ENCODE measurements at regions not wholly inside any gene's neighbourhood (a gene's known extent, or its start where the extent isn't known, plus 50 kb on each side); places are given as distances from the start of the nearest gene placed in this dataset.

DNA sequence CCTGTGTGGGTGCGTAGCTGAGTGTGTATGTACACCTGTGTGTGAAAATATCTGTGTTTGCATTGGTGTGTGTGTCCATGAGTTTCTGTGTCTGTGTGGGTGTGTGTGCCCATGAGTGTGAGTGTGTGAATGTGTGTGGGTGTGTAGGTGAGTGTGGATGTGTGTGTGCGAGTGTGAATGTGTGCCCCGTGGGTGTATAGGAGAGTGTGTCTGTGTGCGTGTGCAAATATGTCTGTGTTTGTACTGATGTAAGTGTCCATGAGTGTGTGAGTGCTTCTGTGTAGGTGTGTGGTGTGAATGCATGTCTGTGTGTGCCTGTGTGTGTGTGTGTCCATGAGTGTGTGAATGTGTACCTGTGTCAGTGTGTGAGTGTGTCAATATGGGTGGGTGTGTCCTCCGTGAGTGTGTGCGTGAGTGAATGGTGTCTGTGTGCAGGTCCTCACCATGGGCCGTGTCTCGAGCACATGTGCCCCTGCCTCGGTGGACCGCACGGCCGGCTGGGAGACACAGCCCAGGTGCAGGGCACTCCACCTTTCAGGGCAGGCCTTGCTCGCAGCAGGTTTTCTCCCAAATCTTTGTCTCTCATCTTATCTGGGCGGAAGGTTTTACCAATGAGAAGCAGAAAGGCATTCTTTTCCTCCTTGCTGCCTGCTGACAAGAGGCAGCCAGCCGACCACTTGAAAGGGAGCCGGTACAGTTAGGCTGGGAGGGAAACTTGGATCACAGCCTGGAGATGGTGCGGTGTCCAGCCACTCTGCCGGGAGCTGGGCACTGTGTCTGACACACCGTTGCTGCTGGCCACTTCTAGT is 107.1 kb upstream of the FAM20C start:
- DNase-seq (ENCODE audit: low spot score), result no peak

DNA sequence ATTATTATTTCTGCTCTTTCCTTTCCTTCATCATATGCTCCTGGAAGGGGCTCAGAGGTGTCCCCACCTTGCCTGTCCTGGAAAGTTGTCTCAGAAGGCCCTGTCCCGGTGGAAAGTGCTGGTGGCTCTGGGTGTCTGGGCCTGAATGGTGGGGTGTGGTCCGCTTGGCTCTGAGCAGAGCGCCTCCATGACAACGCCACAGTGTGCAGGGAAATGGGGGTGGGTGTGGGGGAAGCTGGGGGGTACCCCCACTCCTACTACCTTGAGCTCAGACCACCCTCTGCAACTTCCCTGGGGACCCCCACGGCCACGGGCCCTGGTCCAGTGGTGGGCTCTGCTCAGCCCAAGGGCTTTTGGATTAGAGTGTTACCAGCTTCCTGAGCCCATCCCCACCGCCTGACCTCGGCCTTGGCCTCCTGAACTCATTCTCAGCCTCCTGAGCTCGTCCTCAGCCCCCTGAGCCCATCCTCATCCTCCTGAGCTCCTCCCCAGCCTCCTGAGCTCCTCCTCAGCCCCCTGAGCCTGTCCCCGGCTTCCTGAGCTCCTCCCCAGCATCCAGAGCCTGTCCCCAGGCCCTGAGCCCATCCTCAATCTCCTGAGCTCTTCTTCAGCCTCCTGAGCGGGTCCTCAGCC is 106.4 kb upstream of the FAM20C start:
- no peak for DNase-seq (ENCODE audit: low spot score)

DNA sequence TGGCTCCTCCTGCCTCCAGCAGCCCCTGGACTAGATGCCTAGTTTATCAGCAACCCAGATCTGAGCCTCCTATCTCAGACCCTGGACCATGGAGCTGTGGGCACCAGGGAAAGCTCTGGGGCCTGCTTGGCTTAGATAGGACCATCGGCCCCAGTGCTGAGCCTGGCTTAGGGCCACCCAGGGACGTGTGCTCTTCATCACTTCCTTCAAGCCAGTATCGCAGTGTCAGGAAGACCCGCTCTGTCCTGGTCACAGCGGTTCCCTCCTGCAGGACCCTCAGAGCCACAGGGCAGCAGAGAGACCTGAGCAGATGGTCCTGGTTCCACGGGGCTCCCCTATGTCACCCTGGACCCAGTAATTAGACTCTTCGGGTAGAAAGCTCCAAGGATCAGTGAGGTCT is 105.7 kb upstream of the FAM20C start:
- DNase-seq (ENCODE audit: low spot score), result no peak

DNA sequence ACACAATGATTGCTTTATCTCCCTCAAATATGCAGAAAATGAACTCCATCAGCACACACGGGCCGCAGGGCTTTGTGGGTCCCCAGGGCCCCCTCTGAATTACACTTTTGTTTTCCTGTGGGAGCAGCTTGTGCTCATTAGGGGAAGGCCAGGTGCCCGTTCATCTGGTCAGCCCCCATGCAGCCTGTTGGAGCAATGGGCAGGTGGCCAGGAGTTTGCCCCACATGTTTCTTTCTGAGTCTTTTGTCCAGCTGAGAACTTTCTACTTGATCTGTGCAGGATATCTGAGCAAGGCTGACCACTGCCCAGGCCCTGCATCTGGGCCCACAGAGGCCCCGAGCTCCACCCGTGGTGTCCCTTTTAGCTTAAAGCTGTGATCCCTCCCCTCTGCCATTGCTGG is 105.3 kb upstream of the FAM20C start:
- DNase-seq (ENCODE audit: low spot score), result no peak

DNA sequence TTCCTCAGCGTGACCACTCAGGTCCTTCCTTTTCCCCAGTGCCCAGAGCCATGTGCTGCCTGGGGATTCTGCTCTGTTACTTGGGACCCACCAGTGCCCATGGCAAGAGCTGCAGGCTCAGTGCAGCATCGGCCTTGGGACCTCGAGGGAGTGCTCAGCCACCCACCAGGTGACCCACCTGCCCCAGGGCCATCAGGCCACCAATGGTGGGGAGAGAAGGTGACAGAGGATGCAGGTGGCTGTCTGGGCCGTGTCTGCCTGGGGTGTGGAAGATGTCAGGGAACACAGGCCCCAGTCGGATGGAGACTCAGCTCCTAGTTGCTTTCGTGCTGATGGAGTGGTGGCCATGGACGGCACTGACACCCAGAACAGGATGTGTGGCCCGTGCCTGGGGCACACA is 104.7 kb upstream of the FAM20C start:
- DNase-seq (ENCODE audit: low spot score), result no peak

DNA sequence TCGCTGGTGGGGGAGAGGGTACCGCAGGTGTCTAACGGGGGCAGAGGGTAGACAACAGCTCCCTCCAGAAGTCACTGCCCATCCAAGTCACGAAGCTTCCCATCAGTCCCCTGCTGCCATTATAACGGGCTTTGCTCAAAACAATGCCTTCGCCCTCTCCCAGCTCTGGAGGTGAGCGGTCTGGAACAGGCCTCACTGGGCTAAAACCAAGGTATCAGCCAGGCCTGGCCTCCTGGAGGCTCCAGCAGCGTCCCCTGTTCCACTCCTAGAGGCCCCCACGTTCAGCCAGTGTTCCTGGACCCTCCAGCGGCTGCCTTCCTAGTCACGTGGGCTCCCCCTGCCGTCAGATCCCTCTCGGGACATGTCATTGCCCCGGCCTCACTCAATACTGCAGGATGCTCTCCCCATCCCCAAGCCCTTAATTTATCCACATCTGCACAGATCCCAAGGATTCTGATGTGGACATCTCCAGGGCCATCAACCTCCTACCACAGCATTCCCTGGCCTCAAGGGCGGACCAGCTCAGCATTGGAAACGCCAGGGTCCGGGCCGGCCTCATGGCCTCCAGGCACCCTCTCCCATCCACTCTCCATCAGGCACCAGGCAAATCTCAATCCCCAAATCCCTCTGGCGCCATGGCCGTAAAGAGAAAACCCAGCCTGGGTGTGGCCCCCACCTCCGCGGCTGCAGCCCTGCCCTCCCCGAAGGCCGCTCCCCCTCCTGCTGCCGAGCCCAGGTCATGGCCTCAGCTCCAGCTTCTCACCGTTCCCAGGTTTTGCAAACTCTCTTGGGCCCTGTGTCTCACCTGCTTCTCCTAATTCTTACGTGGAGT is 104.1 kb upstream of the FAM20C start:
- peak; percentile 26 for DNase-seq (ENCODE audit: low spot score)

DNA sequence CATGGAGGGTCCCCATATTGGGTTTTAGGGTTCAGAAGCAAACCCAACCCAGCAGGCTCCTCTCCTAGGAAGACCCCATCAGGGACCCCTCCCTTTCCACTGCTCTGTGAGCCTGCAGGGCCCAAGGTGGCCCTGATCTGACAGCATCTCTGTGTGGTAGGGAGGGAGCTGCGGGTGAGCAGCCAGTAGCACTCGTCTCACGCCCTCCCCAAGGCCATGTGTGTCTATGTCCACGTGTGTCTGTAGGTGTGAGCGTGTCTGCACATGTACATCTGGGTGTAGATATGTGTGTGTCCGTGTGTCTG is 103.5 kb upstream of the FAM20C start:
- DNase-seq (ENCODE audit: low spot score), result no peak

DNA sequence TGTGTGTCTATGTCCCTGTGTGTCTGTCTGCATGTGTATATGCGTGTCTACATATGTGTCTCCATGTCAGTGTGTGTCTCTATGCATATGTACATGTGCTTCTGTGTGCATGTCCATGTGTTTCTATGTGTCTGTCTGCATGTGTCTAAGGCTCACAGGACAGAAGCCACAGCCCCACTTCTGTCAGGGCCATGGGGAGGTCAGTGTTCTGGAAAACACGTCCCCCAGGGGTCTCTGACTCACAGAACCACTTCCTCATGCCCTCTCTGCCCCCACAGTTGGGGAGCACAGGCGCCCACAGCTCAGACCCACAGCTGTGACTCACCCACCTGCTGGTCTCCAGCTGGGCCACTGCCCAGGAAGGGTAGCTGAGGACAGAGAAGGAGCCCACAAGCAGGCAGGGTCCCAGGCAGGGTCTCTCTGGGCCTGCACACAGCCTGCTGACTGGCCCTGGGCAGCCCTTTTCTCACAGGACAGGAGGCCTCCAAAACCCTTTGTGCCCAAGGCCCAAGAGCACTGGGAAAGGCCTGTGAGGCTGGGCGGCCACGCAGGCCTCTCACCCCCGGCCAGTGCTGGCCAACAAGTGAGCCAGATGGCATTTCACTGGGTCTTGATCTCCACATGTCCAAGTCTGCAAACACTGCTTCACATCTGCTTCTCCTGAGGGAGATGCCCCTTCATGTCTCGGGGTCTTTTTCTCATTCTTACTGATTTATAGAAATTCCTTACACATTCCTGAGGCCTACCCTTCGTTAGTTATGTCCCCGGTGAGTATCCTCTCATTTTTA is 102.9 kb upstream of the FAM20C start:
- DNase-seq (ENCODE audit: low spot score), result no peak

DNA sequence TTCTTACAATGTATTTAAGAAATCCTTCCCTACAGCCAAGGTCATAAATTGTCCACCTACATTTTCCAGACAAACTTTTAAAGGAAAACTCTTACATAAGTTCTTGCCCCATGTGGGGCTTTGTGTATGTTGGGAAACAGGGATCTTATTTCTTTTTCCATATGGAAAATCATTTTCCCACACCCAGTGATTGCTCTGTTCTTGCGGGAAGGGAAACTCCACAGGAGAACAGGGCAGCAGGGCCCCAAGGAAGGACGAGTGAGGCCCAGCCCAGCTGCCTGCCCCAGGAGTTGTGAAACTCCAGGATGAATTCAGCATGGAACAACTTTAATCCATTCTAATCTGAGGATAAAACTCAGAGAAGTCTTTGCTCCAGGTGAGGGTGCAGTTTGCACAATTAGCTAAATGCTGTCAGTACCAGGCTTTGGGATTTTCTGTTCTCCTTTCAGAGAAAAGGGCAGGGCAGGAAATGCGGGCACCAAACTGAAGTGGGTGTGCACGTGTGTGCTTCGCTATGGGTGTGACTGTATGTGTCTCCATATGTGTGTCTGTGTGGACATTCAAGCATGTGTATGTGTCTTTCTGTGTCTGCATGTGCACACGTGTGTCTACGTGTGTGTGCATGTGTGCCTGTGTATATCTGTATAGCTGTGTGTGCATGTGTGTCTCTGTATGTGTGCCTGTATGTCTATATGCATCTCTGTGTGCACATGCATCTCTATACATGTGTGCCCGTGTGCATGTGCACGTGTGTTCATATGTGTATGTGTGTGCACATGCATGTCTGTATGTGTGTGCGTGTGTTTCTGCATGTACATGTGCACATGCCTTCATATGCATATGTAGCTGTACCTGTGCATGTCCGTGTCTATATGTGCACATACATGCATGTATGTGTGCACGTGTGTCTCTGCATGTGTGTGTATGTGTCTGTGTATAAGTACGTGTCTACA is 102.0 kb upstream of the FAM20C start:
- no peak for DNase-seq (ENCODE audit: low spot score)

DNA sequence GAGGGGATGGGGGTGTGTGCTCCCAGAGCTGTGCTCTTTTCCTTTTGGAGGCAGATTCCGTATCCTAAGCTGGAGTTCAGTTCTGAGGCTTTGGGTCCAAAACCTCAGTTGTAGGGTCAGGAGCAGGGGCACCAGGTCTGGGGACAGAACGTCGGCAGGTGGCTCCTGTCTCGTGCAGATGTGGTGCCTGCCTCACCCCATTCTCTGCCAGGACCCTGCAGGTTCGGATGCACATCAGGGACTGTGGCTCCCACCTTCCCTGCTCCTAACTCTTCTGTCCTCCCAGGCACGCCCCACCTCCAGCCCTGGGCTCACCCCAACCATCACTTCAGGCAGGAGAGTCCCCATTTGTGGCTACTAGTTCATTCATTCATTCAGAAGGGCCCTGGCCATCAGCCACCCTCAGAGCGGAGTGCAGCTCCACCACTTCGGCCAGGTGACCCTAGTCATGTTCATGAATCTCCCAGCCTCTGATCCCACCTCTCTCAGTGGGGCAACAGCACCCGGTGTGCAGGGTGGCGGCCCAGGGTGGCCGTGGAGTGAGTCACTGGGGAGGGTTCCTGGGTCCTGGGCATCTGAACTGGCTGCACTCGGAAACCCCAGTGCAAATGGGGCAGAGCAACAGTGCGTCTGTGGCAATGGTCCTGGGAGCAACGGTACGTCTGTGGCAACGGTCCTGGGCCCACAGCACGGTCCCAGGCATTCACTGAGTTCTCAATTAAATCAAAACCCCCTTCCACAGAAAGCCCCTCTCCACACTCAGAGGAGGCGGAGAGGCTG is 100.8 kb upstream of the FAM20C start:
- no peak for DNase-seq (ENCODE audit: low spot score)

DNA sequence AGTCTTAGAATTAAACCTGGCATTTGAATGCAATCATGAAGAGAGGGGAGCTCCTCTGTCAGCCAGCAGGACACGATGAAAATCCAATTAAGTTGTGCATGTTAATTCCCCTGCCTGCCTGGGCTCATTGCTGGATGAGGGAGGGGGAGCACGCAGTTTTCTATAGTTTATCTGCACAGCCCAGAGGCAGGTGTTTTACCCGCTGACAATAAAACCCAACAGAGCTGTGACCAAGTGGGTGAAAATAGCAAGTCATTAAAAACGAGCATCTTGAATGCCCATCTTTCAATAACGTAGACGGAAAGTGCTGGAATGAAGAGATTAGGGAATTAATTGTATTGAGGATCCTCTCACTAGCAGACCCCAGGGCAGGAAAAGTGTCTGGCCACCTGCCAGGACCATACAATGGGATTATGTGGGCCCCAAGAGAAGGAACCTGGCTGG is 100.1 kb upstream of the FAM20C start:
- no peak for DNase-seq (ENCODE audit: low spot score)

DNA sequence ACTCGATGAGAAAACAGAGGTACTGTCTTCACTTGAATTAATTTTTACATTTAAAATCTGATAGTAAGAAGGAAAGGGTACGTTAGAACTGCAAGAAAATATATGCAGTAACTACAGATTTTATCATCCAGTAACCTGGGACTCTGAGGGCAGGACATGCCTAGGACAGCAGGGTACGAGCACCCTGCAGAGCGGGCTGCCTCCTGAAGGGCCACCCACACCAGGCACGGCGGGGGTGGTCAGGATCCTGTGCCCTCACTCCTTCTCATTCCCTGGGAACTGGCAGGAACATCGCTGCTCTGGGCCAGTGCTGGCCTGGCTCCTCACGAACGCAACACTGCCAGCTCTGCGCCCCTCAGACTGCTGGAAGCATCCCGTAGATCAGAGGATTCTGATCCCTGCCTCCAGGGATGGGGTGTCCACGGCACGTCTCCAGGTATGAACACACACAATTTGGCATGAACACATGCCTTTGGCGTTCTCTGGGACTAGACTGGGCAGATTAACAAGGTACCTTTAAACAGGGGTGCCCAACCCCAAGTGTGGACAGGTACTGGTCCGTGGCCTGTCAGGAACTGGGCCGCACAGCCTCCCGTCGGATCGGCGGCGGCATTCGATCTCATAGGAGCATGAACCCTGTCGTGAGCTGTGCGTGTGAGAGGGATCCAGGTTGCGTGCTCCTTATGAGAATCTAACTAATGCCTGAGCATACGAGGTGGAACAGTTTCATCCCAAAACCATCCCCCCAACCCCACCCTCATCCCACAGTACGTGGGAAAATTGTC is 99.3 kb upstream of the FAM20C start:
- no peak for DNase-seq (ENCODE audit: low spot score)

DNA sequence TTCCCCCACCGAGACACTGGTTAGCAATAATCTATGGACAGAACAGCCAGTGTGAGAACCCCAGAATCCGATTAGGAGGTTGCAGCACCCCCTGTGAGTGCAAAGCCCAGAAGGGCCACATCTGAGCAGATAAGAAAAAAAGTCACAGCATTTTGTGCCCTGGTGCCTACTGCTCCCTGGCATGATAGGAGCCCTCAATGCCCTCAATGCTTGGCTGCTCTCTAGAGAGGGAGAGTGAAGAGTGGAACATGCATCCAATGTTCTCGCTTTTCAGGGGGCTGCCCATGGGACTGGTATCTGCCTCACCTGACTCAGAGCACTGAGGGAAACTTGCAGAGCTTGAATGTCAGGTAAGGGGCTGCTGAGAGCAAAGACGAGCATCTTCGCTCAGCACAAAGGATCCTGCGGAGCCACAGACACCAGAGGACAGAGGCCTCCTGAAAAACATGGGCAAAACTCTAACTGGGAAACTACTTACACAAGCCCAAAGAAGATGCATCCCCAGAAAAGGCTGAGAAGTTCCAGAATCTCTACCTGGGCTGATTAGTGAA is 98.0 kb upstream of the FAM20C start:
- DNase-seq (ENCODE audit: low spot score), result no peak

DNA sequence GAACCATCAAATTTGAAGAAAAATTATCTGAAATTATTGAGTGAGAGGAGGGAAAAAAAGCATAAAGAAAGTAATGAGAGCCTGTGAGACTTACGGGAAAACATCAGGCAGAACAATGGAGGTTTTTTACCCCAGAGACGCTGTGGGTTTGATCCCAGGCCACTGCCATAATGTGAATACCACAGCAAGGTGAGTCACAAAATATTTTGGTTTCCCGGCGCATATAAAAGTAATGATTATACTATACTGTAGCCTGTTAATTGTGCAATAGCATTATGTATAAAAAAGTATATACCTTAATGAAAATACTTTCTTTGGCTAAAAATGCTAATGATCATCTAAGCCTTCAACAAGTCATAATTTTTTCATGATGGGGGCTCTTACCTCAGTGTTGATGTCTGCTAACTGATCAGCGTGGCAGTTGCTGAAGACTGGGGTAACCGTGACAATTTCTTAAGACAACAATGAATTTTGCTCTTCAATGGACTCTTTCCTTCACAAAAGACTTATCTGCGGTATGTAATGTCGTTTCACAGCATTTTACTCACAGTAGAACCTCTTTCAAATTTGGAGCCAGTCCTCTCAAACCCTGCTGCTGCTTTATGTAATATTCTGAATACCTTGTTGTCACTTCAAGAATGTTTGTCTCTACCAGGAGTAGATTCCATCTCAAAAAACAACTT is 97.0 kb upstream of the FAM20C start:
- no peak for DNase-seq (ENCODE audit: low spot score)

DNA sequence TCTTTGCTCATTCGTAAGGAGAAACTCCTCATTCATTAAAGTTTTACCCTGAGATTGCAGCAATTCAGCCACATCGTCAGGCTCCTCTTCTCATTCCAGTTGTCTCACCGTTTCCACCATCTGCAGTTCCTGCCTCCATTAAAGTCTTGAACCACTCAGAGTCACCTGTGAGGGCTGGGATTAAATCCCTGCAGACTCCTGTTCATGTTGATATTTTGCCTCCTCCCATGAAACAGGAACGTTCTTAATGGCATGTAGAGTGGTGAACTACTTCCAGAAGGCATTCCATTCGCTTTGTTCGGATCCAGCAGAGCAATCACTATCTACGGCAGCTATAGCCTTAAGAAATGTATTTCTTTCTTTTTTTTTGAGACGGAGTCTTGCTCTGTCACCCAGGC is 96.5 kb upstream of the FAM20C start:
- no peak for DNase-seq (ENCODE audit: low spot score)

DNA sequence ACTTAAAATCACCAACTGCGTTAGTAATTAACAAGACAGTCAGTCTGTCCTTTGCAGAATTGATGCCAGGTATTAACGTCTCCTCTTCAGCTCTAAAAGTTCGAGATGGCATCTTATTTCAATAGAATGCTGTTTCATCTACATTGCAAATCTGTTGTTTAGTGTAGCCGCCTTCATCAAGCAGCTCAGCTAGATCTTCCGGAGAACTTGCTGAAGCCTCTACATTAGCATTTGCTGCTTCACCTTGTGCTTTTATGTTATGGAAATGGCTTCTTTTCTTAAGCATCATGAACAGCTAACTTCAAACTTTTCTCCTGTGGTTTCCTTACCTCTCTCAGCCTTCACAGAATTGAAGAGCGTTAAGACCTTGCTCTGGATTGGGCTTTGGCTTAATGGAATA is 95.5 kb upstream of the FAM20C start:
- no peak for DNase-seq (ENCODE audit: low spot score)

DNA sequence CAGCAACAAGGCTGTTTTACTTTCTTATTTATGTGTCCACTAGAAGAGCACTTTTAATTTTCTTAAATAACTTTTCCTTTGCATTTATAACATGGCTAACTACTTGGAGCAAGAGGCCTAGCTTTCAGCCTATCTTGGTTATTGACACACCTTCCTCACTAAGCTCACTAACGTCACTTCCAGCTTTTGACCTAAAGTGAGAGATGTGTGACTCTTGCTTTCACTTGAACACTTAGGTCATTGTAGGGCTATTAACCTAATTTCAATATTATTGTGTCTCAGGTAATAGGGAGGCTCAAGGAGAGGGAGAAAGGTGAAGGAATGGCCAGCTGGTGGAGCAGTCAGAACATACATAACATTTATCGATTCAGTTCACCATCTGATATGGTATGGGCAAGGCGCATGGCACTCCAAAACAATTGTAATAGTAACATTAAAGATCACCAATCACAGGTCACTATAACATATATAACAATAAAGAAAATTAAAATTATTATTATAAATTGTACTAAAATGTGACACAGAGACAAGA is 95.0 kb upstream of the FAM20C start:
- no peak for DNase-seq (ENCODE audit: low spot score)
